Smooth muscle cell (in vitro differentiated cells): ENCODE measurements at regions not wholly inside any gene's neighbourhood (a gene's known extent, or its start where the extent isn't known, plus 50 kb on each side); places are given as distances from the start of the nearest gene placed in this dataset.
A peak's percentile ranks its signal among the peaks of the same experiment; 100 is the strongest.

Experiments
- DNase-seq: peaks from one replicate; lab custom pipeline; 2025; ENCODE audit not compliant: unreplicated experiment; lab: John Stamatoyannopoulos, UW
- H2AFZ ChIP-seq: fragments of 200-600 bp; sonication (generic); 2 replicates; pipeline ENCODE4 v1.6.0; 2016; ENCODE audit warnings: antibody characterized with exemption, low read depth, mild to moderate bottlenecking
- H3F3A ChIP-seq: fragments of 200-600 bp; sonication (generic); 2 replicates; pipeline ENCODE4 v1.6.0; 2017; ENCODE audit warnings: antibody characterized with exemption, low read depth
- H3K27ac ChIP-seq: fragments of 200-600 bp; sonication (generic); 2 replicates; pipeline ENCODE4 v1.5.1; 2016; ENCODE audit warnings: low read depth, mild to moderate bottlenecking
- H3K27me3 ChIP-seq: fragments of 200-600 bp; sonication (generic); 2 replicates; pipeline ENCODE4 v1.6.1; 2016; ENCODE audit warnings: low read depth, mild to moderate bottlenecking
- H3K36me3 ChIP-seq: fragments of 200-600 bp; sonication (generic); 2 replicates; pipeline ENCODE4 v1.5.1; 2016; ENCODE audit warnings: low read depth
- H3K4me1 ChIP-seq: fragments of 200-600 bp; sonication (generic); 2 replicates; pipeline ENCODE4 v1.5.1; 2016; ENCODE audit warnings: low read depth
- H3K4me2 ChIP-seq: fragments of 200-600 bp; sonication (generic); 2 replicates; pipeline ENCODE4 v1.6.0; 2016; ENCODE audit warnings: mild to moderate bottlenecking
- H3K4me3 ChIP-seq: fragments of 200-600 bp; sonication (generic); 2 replicates; pipeline ENCODE4 v1.5.1; 2016; ENCODE audit warnings: mild to moderate bottlenecking
- H3K79me2 ChIP-seq: fragments of 200-600 bp; sonication (generic); 2 replicates; pipeline ENCODE4 v1.6.0; 2016; ENCODE audit warnings: low read depth, mild to moderate bottlenecking
- H3K9ac ChIP-seq: fragments of 200-600 bp; sonication (generic); 2 replicates; pipeline ENCODE4 v1.6.0; 2016; ENCODE audit warnings: low read depth
- H3K9me3 ChIP-seq: fragments of 200-600 bp; sonication (generic); replicated peaks from 2 replicates; pipeline ENCODE4 v1.5.1; 2016; ENCODE audit warnings: low read depth
- H4K20me1 ChIP-seq: fragments of 200-600 bp; sonication (generic); 2 replicates; pipeline ENCODE4 v1.6.0; 2016; ENCODE audit warnings: low read depth
- WGBS: methylation state at CpG from one replicate; pipeline ENCODE4 v1.1.7; 2016; ENCODE audit warnings: low lambda C conversion rate; 5-methylcytosine and 5-hydroxymethylcytosine counted together
- TF ChIP-seq, protein P1 (sequence below): fragments of 200-600 bp; sonication (generic); IDR thresholded peaks from 2 replicates; pipeline ENCODE4 v1.5.1; 2017; ENCODE audit warnings: borderline replicate concordance, mild to moderate bottlenecking, antibody characterized with exemption; ENCODE audit not compliant: insufficient read depth, poor library complexity, severe bottlenecking

DNA sequence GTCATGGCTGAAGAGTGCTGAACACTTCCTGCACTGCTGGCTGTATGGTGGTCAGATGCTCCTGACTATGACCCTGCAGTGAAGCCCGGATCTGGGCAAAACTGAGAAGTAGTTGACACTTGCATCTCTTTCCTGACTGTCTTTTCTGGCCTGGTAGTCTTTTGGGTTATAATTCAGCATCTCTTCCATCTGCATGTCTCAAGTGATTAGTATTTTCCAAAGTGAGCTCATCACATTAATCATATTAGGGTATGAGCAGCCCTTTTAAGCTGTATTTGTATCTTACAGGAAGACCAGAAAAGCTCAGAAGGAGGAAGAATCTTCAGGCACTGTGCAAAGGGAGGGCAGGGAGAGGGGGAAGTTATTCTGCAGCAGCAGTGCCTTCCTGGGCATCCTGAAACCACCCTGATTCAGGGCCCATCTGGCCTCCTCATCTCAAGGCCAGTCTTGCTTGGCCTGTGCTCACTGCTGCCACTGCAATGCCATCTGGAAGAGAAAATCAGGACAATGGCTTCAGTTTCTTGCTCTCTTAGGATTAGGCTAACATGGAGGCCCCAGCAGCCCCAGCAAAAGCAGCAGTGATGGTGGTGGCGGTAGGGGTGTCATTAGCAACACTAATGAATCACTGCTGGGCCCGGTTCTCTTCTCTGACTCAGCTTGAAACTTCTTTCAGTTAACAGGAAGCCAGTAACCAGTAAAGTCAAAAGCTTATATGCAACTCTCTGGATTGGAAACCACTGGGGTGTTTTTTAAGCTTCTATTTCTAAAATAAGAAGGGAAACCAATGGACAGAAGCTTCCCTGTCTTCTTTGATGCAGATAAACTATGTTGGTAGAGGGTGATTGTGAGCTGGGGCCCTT, 63.3 kb upstream of the WDR26 start:
- H4K20me1 ChIP-seq, result no peaks in the 10 kb centered on the region
- no peak for DNase-seq
- H3K9me3 ChIP-seq, result no peaks in the 10 kb centered on the region
- peak overlapping the region; percentile 90 for H3K27ac ChIP-seq
- no peaks in the 10 kb centered on the region for H3K79me2 ChIP-seq
- peak overlapping the region; percentile 8 for H2AFZ ChIP-seq
- no peak overlapping the region for H3K4me3 ChIP-seq
- WGBS, result 23% methylated on average over 3 of the region's 3 CpGs
- no peaks in the 10 kb centered on the region for H3K36me3 ChIP-seq
- peak overlapping the region; percentile 78 for H3K4me2 ChIP-seq
- peaks cover 19% of the 10 kb centered on the region for H3F3A ChIP-seq
- TF ChIP-seq, protein P1, sequence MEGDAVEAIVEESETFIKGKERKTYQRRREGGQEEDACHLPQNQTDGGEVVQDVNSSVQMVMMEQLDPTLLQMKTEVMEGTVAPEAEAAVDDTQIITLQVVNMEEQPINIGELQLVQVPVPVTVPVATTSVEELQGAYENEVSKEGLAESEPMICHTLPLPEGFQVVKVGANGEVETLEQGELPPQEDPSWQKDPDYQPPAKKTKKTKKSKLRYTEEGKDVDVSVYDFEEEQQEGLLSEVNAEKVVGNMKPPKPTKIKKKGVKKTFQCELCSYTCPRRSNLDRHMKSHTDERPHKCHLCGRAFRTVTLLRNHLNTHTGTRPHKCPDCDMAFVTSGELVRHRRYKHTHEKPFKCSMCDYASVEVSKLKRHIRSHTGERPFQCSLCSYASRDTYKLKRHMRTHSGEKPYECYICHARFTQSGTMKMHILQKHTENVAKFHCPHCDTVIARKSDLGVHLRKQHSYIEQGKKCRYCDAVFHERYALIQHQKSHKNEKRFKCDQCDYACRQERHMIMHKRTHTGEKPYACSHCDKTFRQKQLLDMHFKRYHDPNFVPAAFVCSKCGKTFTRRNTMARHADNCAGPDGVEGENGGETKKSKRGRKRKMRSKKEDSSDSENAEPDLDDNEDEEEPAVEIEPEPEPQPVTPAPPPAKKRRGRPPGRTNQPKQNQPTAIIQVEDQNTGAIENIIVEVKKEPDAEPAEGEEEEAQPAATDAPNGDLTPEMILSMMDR, result no peak
- H3K27me3 ChIP-seq, result no peaks in the 10 kb centered on the region
- peak overlapping the region; percentile 34 for H3K9ac ChIP-seq
- H3K4me1 ChIP-seq, result peaks cover 31% of the 10 kb centered on the region

DNA sequence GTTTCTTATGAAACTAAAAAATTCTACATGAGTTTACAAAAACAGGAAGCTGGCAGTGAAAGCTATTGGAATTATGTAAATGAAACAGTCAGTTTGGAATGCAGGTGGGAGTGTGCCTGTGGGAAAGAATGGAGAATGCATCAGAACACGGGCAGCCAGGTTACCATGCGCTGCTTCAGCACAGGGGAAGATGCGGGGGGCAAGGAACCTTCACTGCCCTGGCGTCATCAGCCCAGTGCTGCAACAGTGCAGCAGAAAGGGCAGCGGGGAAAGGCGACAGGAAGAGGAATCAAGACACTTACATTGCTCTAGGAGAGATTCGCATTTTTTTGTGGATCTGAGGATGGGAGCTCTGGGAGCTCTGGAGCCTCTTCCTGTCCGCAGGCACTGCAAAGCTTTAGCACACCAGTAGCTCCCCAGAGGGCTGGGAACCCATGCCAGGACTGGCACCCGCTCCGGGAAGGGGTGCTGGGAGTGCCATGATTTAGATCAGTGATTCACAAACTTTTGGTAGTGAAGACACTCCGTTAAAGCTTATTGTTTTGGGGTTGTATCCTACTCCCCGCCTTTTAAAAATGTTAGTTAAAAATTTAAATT, 64.1 kb upstream of the WDR26 start:
- H3K4me1 ChIP-seq, result peaks cover 38% of the 10 kb centered on the region
- no peak overlapping the region for H3K4me3 ChIP-seq
- no peaks in the 10 kb centered on the region for H3K36me3 ChIP-seq
- 21% methylated on average over 12 of the region's 12 CpGs for WGBS
- peak overlapping the region; percentile 34 for H3K9ac ChIP-seq
- no peak for DNase-seq
- H3K9me3 ChIP-seq, result no peaks in the 10 kb centered on the region
- H3F3A ChIP-seq, result peaks cover 22% of the 10 kb centered on the region
- TF ChIP-seq, protein P1, result no peak
- no peaks in the 10 kb centered on the region for H3K79me2 ChIP-seq
- peak overlapping the region; percentile 90 for H3K27ac ChIP-seq
- no peaks in the 10 kb centered on the region for H4K20me1 ChIP-seq
- H3K4me2 ChIP-seq, result peak overlapping the region; percentile 78
- H2AFZ ChIP-seq, result peak overlapping the region; percentile 8
- no peaks in the 10 kb centered on the region for H3K27me3 ChIP-seq

DNA sequence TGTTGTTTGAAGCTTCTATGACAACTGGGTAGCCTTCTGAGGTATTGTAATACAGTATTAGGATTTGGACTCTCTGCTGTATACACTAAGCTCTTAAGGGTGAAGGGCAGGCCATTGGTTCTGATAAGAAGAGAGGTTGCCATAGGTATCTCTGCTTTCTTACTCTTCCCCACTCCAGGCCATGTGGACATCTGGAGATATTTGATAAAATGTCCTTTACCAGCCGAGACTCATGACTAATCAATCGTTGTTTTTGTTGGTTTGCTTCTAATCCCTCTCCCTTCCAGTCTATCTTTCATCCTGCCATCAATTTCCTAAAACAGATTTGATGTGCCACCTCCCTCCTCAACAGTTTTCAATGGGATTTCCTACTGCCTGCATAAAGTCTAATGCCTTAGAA, 64.6 kb upstream of the WDR26 start:
- peak overlapping the region; percentile 8 for H2AFZ ChIP-seq
- TF ChIP-seq, protein P1, result no peak
- peak overlapping the region; percentile 90 for H3K27ac ChIP-seq
- H3K79me2 ChIP-seq, result no peaks in the 10 kb centered on the region
- peak overlapping the region; percentile 34 for H3K9ac ChIP-seq
- H3K9me3 ChIP-seq, result no peaks in the 10 kb centered on the region
- no peak overlapping the region for H3K4me3 ChIP-seq
- H3K36me3 ChIP-seq, result no peaks in the 10 kb centered on the region
- H3K4me2 ChIP-seq, result peak overlapping the region; percentile 78
- DNase-seq, result no peak
- peaks cover 26% of the 10 kb centered on the region for H3F3A ChIP-seq
- peaks cover 44% of the 10 kb centered on the region for H3K4me1 ChIP-seq
- WGBS, result 27% methylated on average over 2 of the region's 2 CpGs
- H4K20me1 ChIP-seq, result no peaks in the 10 kb centered on the region
- H3K27me3 ChIP-seq, result no peaks in the 10 kb centered on the region
